ENCODE measurements at regions not wholly inside any gene's neighbourhood (a gene's known extent, or its start where the extent isn't known, plus 50 kb on each side); places are given as distances from the start of the nearest gene placed in this dataset.

DNA sequence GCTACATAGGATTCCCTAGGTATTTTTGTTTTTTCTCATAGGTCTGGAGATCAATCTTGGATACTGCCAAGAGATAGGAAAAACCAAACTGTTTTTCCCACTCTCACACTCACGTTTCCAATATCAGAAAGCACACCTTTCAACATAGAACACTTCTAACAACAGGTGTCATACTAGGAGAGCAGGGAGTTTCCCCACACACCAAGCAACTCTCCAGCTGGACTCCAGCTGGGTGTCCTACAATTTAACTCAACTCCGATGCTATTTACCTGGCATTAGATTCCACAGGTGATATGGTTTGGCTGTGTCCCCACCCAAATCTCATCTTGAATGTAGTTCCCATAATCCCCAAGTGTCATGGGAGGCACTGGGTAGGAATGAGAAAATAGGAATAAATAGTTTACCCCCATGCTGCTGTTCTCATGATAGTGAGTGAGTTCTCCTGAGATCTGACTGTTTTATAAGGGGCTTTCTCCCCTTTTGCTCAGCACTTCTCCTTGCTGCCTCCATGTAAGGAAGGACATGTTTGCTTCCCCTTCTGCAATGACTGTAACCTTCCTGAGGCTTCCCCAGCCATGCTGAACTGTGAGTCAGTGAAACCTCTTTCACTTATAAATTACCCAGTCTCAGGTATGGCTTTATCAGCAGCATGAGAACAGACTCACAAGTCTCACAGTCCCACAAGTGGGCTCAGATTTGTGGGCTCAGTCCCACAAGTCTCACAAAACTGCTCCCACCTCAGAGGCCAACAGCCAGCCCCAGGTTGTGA lies 354.5 kb upstream of the THBS1 start:
- Histone ChIP-seq H4K20me1 (ENCODE audit: control insufficient read depth, insufficient read depth, low read depth, low read length) (no peaks in the 10 kb centered on the region), H3K27me3 (ENCODE audit: control insufficient read depth, low read length) (no peaks in the 10 kb centered on the region), H3K9me3 (ENCODE audit: control insufficient read depth, insufficient read depth, low read length) (no peaks in the 10 kb centered on the region), H3K27ac (ENCODE audit: low read depth, low read length) (no peak overlapping the region), H3F3A (ENCODE audit: control insufficient read depth, insufficient read depth) (no peaks in the 10 kb centered on the region), H3K79me2 (ENCODE audit: control insufficient read depth, low read length) (no peaks in the 10 kb centered on the region), H3K9me2 (replicated peaks; ENCODE audit: control insufficient read depth, low read length) (no peaks in the 10 kb centered on the region), H3K36me3 (ENCODE audit: control insufficient read depth, low read length) (no peaks in the 10 kb centered on the region), H3K4me2 (ENCODE audit: low read length) (no peak overlapping the region), H3K4me3 (ENCODE audit: low read length) (no peak overlapping the region), H3K4me1 (ENCODE audit: control insufficient read depth, low read length) (no peaks in the 10 kb centered on the region)
- TF ChIP-seq EZH2phosphoT487 (IDR thresholded peaks at IDR 0.05; ENCODE audit: borderline replicate concordance, low read length) = no peak
- TF ChIP-seq, protein P1, sequence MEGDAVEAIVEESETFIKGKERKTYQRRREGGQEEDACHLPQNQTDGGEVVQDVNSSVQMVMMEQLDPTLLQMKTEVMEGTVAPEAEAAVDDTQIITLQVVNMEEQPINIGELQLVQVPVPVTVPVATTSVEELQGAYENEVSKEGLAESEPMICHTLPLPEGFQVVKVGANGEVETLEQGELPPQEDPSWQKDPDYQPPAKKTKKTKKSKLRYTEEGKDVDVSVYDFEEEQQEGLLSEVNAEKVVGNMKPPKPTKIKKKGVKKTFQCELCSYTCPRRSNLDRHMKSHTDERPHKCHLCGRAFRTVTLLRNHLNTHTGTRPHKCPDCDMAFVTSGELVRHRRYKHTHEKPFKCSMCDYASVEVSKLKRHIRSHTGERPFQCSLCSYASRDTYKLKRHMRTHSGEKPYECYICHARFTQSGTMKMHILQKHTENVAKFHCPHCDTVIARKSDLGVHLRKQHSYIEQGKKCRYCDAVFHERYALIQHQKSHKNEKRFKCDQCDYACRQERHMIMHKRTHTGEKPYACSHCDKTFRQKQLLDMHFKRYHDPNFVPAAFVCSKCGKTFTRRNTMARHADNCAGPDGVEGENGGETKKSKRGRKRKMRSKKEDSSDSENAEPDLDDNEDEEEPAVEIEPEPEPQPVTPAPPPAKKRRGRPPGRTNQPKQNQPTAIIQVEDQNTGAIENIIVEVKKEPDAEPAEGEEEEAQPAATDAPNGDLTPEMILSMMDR (IDR thresholded peaks at IDR 0.05; ENCODE audit: low read depth, low read length, poor library complexity, severe bottlenecking) = no peak

DNA sequence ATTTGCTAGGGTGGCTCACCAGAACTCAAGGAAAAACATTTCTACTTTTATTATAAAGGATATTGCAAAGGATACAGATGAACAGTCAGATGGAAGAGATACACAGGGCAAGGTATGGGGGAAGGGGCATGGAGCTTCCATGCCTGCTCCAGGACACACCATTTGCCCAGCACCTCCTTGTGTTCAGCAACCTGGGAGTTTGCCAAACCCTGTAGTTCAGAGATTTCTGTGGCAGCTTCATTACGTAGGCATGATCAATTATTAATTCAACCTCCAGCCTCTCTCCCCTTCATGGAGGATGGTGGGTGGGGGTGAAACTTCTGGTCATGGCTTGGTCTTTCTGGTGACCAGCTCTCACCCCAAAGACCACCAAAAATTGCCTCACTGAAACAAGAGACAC lies 353.9 kb upstream of the THBS1 start:
- no peaks in the 10 kb centered on the region for H4K20me1 ChIP-seq (ENCODE audit: control insufficient read depth, insufficient read depth, low read depth, low read length)
- no peaks in the 10 kb centered on the region for H3K4me1 ChIP-seq (ENCODE audit: control insufficient read depth, low read length)
- H3K9me2 ChIP-seq (replicated peaks; ENCODE audit: control insufficient read depth, low read length) = no peaks in the 10 kb centered on the region
- no peak overlapping the region for H3K4me2 ChIP-seq (ENCODE audit: low read length)
- H3K4me3 ChIP-seq (ENCODE audit: low read length) = no peak overlapping the region
- no peaks in the 10 kb centered on the region for H3K9me3 ChIP-seq (ENCODE audit: control insufficient read depth, insufficient read depth, low read length)
- H3K27me3 ChIP-seq (ENCODE audit: control insufficient read depth, low read length) = no peaks in the 10 kb centered on the region
- H3F3A ChIP-seq (ENCODE audit: control insufficient read depth, insufficient read depth) = no peaks in the 10 kb centered on the region
- H3K27ac ChIP-seq (ENCODE audit: low read depth, low read length) = no peak overlapping the region
- TF ChIP-seq, protein P1 (IDR thresholded peaks at IDR 0.05; ENCODE audit: low read depth, low read length, poor library complexity, severe bottlenecking) = no peak
- no peak for TF ChIP-seq EZH2phosphoT487 (IDR thresholded peaks at IDR 0.05; ENCODE audit: borderline replicate concordance, low read length)
- no peaks in the 10 kb centered on the region for H3K36me3 ChIP-seq (ENCODE audit: control insufficient read depth, low read length)
- no peaks in the 10 kb centered on the region for H3K79me2 ChIP-seq (ENCODE audit: control insufficient read depth, low read length)

DNA sequence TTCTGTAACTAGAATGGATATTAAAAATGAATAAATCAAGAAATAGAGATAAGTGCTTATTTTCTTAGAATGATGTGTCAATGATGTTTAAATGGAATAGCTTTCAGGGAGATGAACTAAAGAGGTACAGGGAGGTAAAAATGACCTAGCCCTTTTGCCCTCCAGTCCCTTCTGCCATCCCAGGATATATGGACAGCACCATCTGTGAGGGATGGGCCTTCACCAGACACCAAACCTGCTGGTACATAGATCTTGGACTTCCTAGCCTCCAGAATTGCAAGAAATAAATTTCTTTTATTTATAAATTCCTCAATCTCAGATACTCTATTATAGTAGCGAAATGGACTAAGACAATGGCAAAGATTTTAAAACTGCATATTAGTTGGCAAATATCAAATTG lies 352.0 kb upstream of the THBS1 start:
- Histone ChIP-seq H3K4me2 (ENCODE audit: low read length) (no peak overlapping the region), H3K79me2 (ENCODE audit: control insufficient read depth, low read length) (no peaks in the 10 kb centered on the region), H3K27me3 (ENCODE audit: control insufficient read depth, low read length) (no peaks in the 10 kb centered on the region), H3K36me3 (ENCODE audit: control insufficient read depth, low read length) (no peaks in the 10 kb centered on the region), H4K20me1 (ENCODE audit: control insufficient read depth, insufficient read depth, low read depth, low read length) (no peaks in the 10 kb centered on the region), H3F3A (ENCODE audit: control insufficient read depth, insufficient read depth) (no peaks in the 10 kb centered on the region), H3K9me3 (ENCODE audit: control insufficient read depth, insufficient read depth, low read length) (no peaks in the 10 kb centered on the region), H3K4me1 (ENCODE audit: control insufficient read depth, low read length) (no peaks in the 10 kb centered on the region), H3K4me3 (ENCODE audit: low read length) (no peak overlapping the region), H3K27ac (ENCODE audit: low read depth, low read length) (no peak overlapping the region), H3K9me2 (replicated peaks; ENCODE audit: control insufficient read depth, low read length) (no peaks in the 10 kb centered on the region)
- TF ChIP-seq, protein P1 (IDR thresholded peaks at IDR 0.05; ENCODE audit: low read depth, low read length, poor library complexity, severe bottlenecking) = no peak
- no peak for TF ChIP-seq EZH2phosphoT487 (IDR thresholded peaks at IDR 0.05; ENCODE audit: borderline replicate concordance, low read length)
